Nephron (organoid): ENCODE measurements at regions not wholly inside any gene's neighbourhood (a gene's known extent, or its start where the extent isn't known, plus 50 kb on each side); places are given as distances from the start of the nearest gene placed in this dataset.

Experiments
- H3K27ac Mint-ChIP-seq, 3 experiments: 2 replicates each; pipeline ENCODE4 v1.8.0; 2020; ENCODE audit warnings: mixed read lengths in 3 of 3, mild to moderate bottlenecking in 2 of 3, moderate library complexity in 1 of 3
- H3K27me3 Mint-ChIP-seq: 2 replicates; pipeline ENCODE4 v1.8.0; 2021; ENCODE audit warnings: low read depth, mild to moderate bottlenecking, moderate library complexity, mixed read lengths
- H3K36me3 Mint-ChIP-seq: 2 replicates; pipeline ENCODE4 v1.8.0; 2020; ENCODE audit warnings: low read depth, mixed read lengths
- H3K4me1 Mint-ChIP-seq: 2 replicates; pipeline ENCODE4 v1.8.0; 2020; ENCODE audit warnings: mixed read lengths
- H3K4me3 Mint-ChIP-seq, 3 experiments: 2 replicates each; pipeline ENCODE4 v1.8.0; 2020; ENCODE audit warnings: mild to moderate bottlenecking in 3 of 3, mixed read lengths in 3 of 3, moderate library complexity in 2 of 3
- H3K9me3 Mint-ChIP-seq: 2 replicates; pipeline ENCODE4 v1.8.0; 2020; ENCODE audit warnings: mixed read lengths
- CTCF ChIP-seq, 3 experiments: fragments of 200-600 bp; sonication (generic); IDR thresholded peaks; one replicate each; pipeline ENCODE4 v1.5.0; 2021; ENCODE audit warnings: antibody characterized with exemption in 3 of 3; ENCODE audit not compliant: unreplicated experiment in 3 of 3

DNA sequence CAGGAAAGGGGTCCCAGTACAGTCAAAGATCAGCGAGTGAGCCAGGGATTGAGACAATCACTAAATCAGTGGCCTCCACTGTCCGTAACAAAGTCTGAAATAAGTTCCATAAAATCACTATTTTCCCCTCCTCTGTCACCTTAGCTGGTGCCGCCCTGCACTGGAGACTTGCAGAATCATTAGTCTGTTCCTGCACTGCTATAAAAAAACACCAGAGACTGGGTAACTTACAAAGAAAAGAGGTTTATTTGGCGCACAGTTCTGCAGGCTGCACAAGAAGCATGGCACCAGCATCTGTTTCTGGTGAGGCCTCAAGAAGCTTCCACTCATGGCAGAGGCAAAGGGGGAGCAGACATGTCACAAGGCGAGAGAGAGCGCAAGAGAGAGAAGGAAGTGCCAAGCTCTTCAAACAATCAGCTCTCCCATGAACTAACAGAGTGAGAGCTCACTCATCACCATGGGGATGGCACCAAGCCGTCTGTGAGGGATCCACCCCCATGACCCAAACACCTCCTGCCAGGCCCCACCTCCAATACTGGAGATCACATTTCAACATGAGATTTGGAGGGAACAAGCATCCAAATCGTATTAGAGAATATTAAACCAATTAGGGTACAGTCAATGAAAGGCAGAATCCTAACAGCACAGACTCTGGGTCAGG is 129.8 kb upstream of the TIAM1 start:
- Mint-ChIP-seq H3K9me3 (no peaks in the 10 kb centered on the region), H3K4me3 (no peak overlapping the region), H3K36me3 (peaks cover 8% of the 10 kb centered on the region), H3K27ac (no peak overlapping the region), H3K27me3 (peaks cover 8% of the 10 kb centered on the region), H3K4me1 (peaks cover 4% of the 10 kb centered on the region)
- no peak for TF ChIP-seq CTCF (IDR thresholded peaks at IDR 0.05; ENCODE audit: unreplicated experiment in 3 of 3)

DNA sequence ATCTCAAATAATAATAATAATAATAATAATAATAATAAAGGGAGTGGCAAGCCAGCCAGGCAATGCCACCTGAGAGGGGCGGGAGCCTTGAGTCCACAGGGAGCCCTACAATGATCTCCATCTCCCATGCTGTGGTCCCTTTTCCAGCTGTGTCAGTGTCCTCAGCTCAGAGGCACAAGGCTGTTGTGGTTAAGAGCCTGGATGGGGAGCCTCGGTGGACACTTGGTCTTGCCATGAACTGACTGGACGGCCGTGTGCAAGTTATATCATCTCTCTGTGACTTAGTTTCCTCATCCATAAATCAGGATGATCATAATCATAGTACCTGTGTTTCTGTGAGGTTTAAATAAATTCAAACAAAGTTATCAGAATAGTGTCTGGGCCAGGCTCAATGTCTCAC is 127.8 kb upstream of the TIAM1 start:
- peaks cover 5% of the 10 kb centered on the region for H3K27me3 Mint-ChIP-seq
- no peak overlapping the region for H3K4me3 Mint-ChIP-seq
- H3K27ac Mint-ChIP-seq: no peak overlapping the region
- H3K9me3 Mint-ChIP-seq: no peaks in the 10 kb centered on the region
- H3K36me3 Mint-ChIP-seq: peaks cover 8% of the 10 kb centered on the region
- H3K4me1 Mint-ChIP-seq: peaks cover 4% of the 10 kb centered on the region
- TF ChIP-seq CTCF (IDR thresholded peaks at IDR 0.05; ENCODE audit: unreplicated experiment in 3 of 3): no peak

DNA sequence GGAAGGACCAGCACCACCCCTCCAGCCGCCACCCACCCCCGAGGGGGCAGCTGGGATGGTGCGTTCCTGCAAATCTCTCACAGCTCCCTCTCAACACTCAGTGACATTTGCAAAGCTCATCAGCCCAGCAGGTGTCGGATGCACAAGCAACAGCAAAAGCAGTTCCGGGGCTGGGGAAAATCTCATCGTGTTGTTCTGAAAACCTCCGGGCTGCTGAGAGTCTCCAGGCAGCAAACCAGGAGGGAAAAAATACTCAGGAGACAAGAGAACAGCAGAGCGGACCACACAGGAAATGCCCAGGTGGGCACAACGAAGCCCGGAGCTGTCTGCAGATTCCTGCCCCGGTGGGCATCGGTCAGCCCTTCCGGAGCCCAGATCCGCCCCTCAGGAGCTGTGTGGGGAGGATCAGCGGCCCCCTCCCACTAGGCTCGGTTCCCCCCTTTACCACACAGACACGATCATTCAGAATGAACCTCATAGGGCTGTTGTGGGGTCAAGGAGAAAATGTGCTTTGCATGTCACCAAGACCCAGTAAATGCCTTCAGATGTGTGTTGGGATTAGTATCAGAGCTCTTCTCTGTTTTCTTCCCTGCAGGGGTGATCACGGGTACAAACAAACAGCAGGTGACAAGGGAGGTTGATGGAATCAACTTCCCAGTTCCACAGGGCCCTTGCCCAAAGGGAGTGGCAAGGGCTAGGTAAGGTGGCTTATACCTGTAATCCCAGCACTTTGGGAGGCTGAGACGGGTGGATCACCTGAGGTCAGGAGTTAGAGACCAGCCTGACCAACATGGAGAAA is 127.0 kb upstream of the TIAM1 start:
- H3K27ac Mint-ChIP-seq: no peak overlapping the region
- no peaks in the 10 kb centered on the region for H3K9me3 Mint-ChIP-seq
- no peak for TF ChIP-seq CTCF (IDR thresholded peaks at IDR 0.05; ENCODE audit: unreplicated experiment in 3 of 3)
- peaks cover 5% of the 10 kb centered on the region for H3K27me3 Mint-ChIP-seq
- H3K36me3 Mint-ChIP-seq: peaks cover 8% of the 10 kb centered on the region
- H3K4me3 Mint-ChIP-seq: no peak overlapping the region
- H3K4me1 Mint-ChIP-seq: no peaks in the 10 kb centered on the region

GRCh38 chr21:31460980-31461379 is 116.9 kb upstream of the TIAM1 start:
- H3K9me3 Mint-ChIP-seq: no peaks in the 10 kb centered on the region
- H3K27ac Mint-ChIP-seq: no peak overlapping the region
- H3K27me3 Mint-ChIP-seq: no peaks in the 10 kb centered on the region
- H3K4me1 Mint-ChIP-seq: peaks cover under 1% of the 10 kb centered on the region
- no peak for TF ChIP-seq CTCF (IDR thresholded peaks at IDR 0.05; ENCODE audit: unreplicated experiment in 3 of 3)
- no peak overlapping the region for H3K4me3 Mint-ChIP-seq
- H3K36me3 Mint-ChIP-seq: peaks cover 11% of the 10 kb centered on the region

DNA sequence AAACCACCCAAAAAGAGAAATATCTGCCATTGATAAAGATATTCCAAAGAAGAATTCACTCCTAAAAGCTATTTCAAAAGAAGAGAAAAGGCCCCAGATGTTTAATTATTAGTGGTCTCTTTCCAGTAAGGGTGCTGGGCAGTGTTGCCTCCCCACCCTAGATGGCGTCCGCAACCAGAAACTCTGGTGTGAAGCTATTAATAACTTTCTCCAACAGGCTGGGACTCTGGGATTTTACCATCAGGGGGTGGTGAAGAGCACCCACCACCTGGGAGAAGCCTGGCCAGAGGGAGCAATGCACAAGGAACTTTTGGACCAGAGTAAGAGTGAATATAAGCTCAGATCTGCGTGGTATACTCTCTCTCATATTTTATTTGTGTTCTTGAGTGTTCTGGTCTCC is 115.4 kb upstream of the TIAM1 start:
- Mint-ChIP-seq H3K4me3 (no peak overlapping the region), H3K4me1 (peaks cover 5% of the 10 kb centered on the region), H3K27ac (no peak overlapping the region), H3K36me3 (peaks cover 13% of the 10 kb centered on the region), H3K9me3 (no peaks in the 10 kb centered on the region), H3K27me3 (no peaks in the 10 kb centered on the region)
- no peak for TF ChIP-seq CTCF (IDR thresholded peaks at IDR 0.05; ENCODE audit: unreplicated experiment in 3 of 3)
